Esophagus squamous epithelium (tissue), 4 donors: ENCODE measurements at regions not wholly inside any gene's neighbourhood (a gene's known extent, or its start where the extent isn't known, plus 50 kb on each side); places are given as distances from the start of the nearest gene placed in this dataset.

ENCODE experiments used
- POLR2A ChIP-seq, 4 donors: fragments of 450-650 bp; IDR thresholded peaks; one replicate each; pipeline ENCODE4 v1.6.1; 2017; ENCODE audit warnings: antibody characterized with exemption in 4 of 4, mild to moderate bottlenecking in 4 of 4, moderate library complexity in 3 of 4
- TF ChIP-seq, protein P1 (sequence below), 6 experiments: fragments of 450-650 bp in 4 of 6; fragments of 200-600 bp in 2 of 6; sonication (generic) in 2 of 6; IDR thresholded peaks; one replicate each; pipeline ENCODE4 v1.5.1; 2016 to 2019; ENCODE audit warnings: antibody characterized with exemption in 6 of 6, mild to moderate bottlenecking in 4 of 6, moderate library complexity in 4 of 6

DNA sequence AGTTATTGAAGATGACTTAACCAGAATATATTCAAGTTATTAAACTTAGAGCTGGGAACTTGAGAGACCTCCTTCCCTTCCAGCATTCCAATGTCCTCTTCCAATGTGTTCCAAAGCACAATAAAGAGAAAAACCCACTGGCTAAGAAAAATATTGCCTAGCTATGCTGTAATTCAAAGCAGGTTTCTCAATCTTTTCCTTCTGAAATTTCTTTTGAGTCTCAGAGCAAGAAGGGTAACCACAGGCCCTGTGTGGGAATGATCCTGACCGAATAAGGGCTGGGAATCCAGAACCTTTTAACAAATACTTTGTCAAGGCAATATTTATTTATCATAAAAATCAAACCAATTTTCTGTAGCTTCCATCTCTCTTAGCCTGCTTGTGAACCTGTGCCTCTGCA, 150.7 kb upstream of the SFRP2 start:
- TF ChIP-seq, protein P1, sequence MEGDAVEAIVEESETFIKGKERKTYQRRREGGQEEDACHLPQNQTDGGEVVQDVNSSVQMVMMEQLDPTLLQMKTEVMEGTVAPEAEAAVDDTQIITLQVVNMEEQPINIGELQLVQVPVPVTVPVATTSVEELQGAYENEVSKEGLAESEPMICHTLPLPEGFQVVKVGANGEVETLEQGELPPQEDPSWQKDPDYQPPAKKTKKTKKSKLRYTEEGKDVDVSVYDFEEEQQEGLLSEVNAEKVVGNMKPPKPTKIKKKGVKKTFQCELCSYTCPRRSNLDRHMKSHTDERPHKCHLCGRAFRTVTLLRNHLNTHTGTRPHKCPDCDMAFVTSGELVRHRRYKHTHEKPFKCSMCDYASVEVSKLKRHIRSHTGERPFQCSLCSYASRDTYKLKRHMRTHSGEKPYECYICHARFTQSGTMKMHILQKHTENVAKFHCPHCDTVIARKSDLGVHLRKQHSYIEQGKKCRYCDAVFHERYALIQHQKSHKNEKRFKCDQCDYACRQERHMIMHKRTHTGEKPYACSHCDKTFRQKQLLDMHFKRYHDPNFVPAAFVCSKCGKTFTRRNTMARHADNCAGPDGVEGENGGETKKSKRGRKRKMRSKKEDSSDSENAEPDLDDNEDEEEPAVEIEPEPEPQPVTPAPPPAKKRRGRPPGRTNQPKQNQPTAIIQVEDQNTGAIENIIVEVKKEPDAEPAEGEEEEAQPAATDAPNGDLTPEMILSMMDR (IDR thresholded peaks at IDR 0.05), result no peak
- TF ChIP-seq POLR2A (IDR thresholded peaks at IDR 0.05), result no peak
